HepG2 (cell line): ENCODE measurements at regions not wholly inside any gene's neighbourhood (a gene's known extent, or its start where the extent isn't known, plus 50 kb on each side); places are given as distances from the start of the nearest gene placed in this dataset.

Experiments used
- ATAC-seq: fragments of 200-7000 bp; cut with Tn5 transposase; 3 replicates; pipeline ENCODE4 v1.9.1; 2020; ENCODE audit warnings: mild to moderate bottlenecking, moderate library complexity
- BruUV-seq: library from RNA; stranded (reverse); fragments of 400-500 nt; replicated peaks from 2 replicates; lab custom pipeline; 2021; lab: Mats Ljungman, UMichigan
- CTCF ChIA-PET: fragments of 300-600 bp; formaldehyde crosslinking; extraction: SDS; loops from one replicate; lab custom pipeline; 2021; ENCODE audit warnings: low total read pairs, inconsistent platforms, low intra/inter-chr PET ratio; lab: Yijun Ruan, JAX
- POLR2A ChIA-PET: fragments of 350-600 bp; sonication (Branson Sonifier 250); formaldehyde crosslinking; loops from one replicate; lab custom pipeline; 2020; ENCODE audit warnings: antibody characterized with exemption, inconsistent platforms; lab: Yijun Ruan, JAX
- DNase-seq: peaks from one replicate; pipeline ENCODE4 v3.0.0-alpha.2; 2015; ENCODE audit warnings: low spot score
- FAIRE-seq: peaks from 3 replicates; lab custom pipeline; 2011; peaks lifted over from hg19 to GRCh38; lab: Jason Lieb, UNC
- H2AFZ ChIP-seq: one replicate; pipeline ENCODE4 v1.6.1; 2011; ENCODE audit warnings: low read length, inconsistent platforms
- H3K27ac ChIP-seq: fragments of 300-600 bp; 3 replicates; pipeline ENCODE4 v1.8.0; 2011; ENCODE audit warnings: mixed run types, mild to moderate bottlenecking, mixed read lengths, low read length, inconsistent platforms; ENCODE audit not compliant: insufficient read depth; ENCODE audit errors: extremely low read length
- H3K27me3 ChIP-seq, 2 experiments: fragments of 200-600 bp in 1 of 2; 2 replicates in 1 of 2; 3 replicates in 1 of 2; pipeline versions ENCODE4 v1.6.0 to v1.8.0; 2011; ENCODE audit warnings: low read length in 2 of 2, mild to moderate bottlenecking in 2 of 2, moderate library complexity in 2 of 2, inconsistent platforms in 1 of 2; ENCODE audit not compliant: insufficient read depth in 2 of 2, control insufficient read depth in 1 of 2
- H3K36me3 ChIP-seq, 2 experiments: fragments of 200-600 bp in 1 of 2; replicated peaks in 1 of 2; 2 replicates in 1 of 2; 3 replicates in 1 of 2; pipeline versions ENCODE4 v1.5.1 to v1.8.0; 2011; ENCODE audit warnings: low read length in 2 of 2, inconsistent platforms in 1 of 2; ENCODE audit not compliant: insufficient read depth in 2 of 2, control insufficient read depth in 1 of 2
- H3K4me1 ChIP-seq: 2 replicates; pipeline ENCODE4 v1.5.1; 2012; ENCODE audit warnings: low read length, inconsistent platforms; ENCODE audit not compliant: insufficient read depth
- H3K4me2 ChIP-seq: 2 replicates; pipeline ENCODE4 v1.6.0; 2011; ENCODE audit warnings: low read depth, low read length, inconsistent platforms
- H3K4me3 ChIP-seq, 3 experiments: fragments of 200-600 bp in 1 of 3; sonication (generic), shearing (Covaris generic) in 1 of 3; replicated peaks in 1 of 3; 2 replicates each; pipeline ENCODE4 v1.5.1; 2011 to 2016; ENCODE audit warnings: low read length in 3 of 3, inconsistent platforms in 2 of 3, low read depth in 2 of 3, mild to moderate bottlenecking in 2 of 3, control low read depth in 1 of 3, mixed read lengths in 1 of 3; ENCODE audit not compliant: insufficient read depth in 1 of 3
- H3K79me2 ChIP-seq: one replicate; pipeline ENCODE4 v1.6.1; 2011; ENCODE audit warnings: low read length, inconsistent platforms; ENCODE audit not compliant: insufficient read depth
- H3K9ac ChIP-seq: 2 replicates; pipeline ENCODE4 v1.6.0; 2011; ENCODE audit warnings: mild to moderate bottlenecking, low read depth, low read length, inconsistent platforms; ENCODE audit not compliant: insufficient read depth
- H3K9me3 ChIP-seq: 2 replicates; pipeline ENCODE4 v1.5.1; 2012; ENCODE audit warnings: mild to moderate bottlenecking, low read length
- H4K20me1 ChIP-seq: 2 replicates; pipeline ENCODE4 v1.6.0; 2011; ENCODE audit warnings: inconsistent platforms, mild to moderate bottlenecking, low read length, moderate library complexity; ENCODE audit not compliant: insufficient read depth
- CENPBD1 ChIP-seq: sonication (generic); formaldehyde crosslinking; IDR thresholded peaks from 2 replicates; pipeline ENCODE4 v1.8.0; 2022; ENCODE audit warnings: missing genetic modification reagents, low read depth, mild to moderate bottlenecking, borderline replicate concordance
- FOXO1 ChIP-seq: sonication (generic); formaldehyde crosslinking; IDR thresholded peaks from 2 replicates; pipeline ENCODE4 v1.4.0; 2020; ENCODE audit warnings: missing genetic modification reagents
- FOXP4 ChIP-seq: sonication (generic); formaldehyde crosslinking; IDR thresholded peaks from 2 replicates; pipeline ENCODE4 v1.4.0; 2020; ENCODE audit warnings: missing genetic modification reagents
- RNF219 ChIP-seq: sonication (generic); formaldehyde crosslinking; IDR thresholded peaks from 2 replicates; pipeline ENCODE4 v1.5.0; 2020; ENCODE audit warnings: mild to moderate bottlenecking, missing genetic modification reagents
- YEATS2 ChIP-seq: sonication (generic); formaldehyde crosslinking; IDR thresholded peaks from 2 replicates; pipeline ENCODE4 v1.4.0; 2020; ENCODE audit warnings: missing genetic modification reagents, borderline replicate concordance
- ZFP90 ChIP-seq: sonication (generic); formaldehyde crosslinking; IDR thresholded peaks from 2 replicates; pipeline ENCODE4 v1.8.0; 2022; ENCODE audit warnings: missing genetic modification reagents, mild to moderate bottlenecking, inconsistent platforms, borderline replicate concordance
- ZMAT3 ChIP-seq: sonication (generic); formaldehyde crosslinking; conservative IDR thresholded peaks from 2 replicates; pipeline ENCODE4 v1.7.0; 2021; ENCODE audit warnings: missing genetic modification reagents
- ZNF12 ChIP-seq: sonication (generic); formaldehyde crosslinking; IDR thresholded peaks from 2 replicates; pipeline ENCODE4 v1.5.0; 2020; ENCODE audit warnings: missing genetic modification reagents
- ZNF383 ChIP-seq: sonication (generic); formaldehyde crosslinking; IDR thresholded peaks from 2 replicates; pipeline ENCODE4 v1.4.0; 2020; ENCODE audit warnings: missing genetic modification reagents, mild to moderate bottlenecking, borderline replicate concordance
- ZNF709 ChIP-seq: sonication (generic); formaldehyde crosslinking; IDR thresholded peaks from 2 replicates; pipeline ENCODE4 v1.5.0; 2020; ENCODE audit warnings: mild to moderate bottlenecking, missing genetic modification reagents
- WGBS: methylation state at CpG from one replicate; pipeline ENCODE4 v1.1.6; 2017; ENCODE audit warnings: low lambda C conversion rate; 5-methylcytosine and 5-hydroxymethylcytosine counted together
- in situ Hi-C: cut with HindIII; loops from 2 replicates; pipeline ENCODE4 v1.10.0; 2017; ENCODE audit warnings: low pct_unique_long_range_greater_than_20kb; ENCODE audit not compliant: extremely low pct_ligation_motif_present
- intact Hi-C: fragments of 100-400 bp; cut with micrococcal nuclease; formaldehyde crosslinking; loops from one replicate; pipeline ENCODE4 v1.10.0; 2022; ENCODE audit not compliant: unreplicated experiment

GRCh38 chr1:87428367-87428766, 99.7 kb downstream of the LMO4 start:
- TF ChIP-seq FOXO1 = no peak
- TF ChIP-seq FOXP4 = no peak
- no peak for TF ChIP-seq ZNF383 (CRISPR knock-in tag)
- no peak for TF ChIP-seq RNF219
- no peak for TF ChIP-seq ZNF12 (CRISPR knock-in tag)
- TF ChIP-seq ZNF709 (CRISPR knock-in tag) = no peak
- no peak for TF ChIP-seq ZMAT3 (CRISPR knock-in tag)
- no peak for TF ChIP-seq CENPBD1 (CRISPR knock-in tag)
- no peak for TF ChIP-seq ZFP90 (CRISPR knock-in tag)
- TF ChIP-seq YEATS2 (CRISPR knock-in tag) = no peak
- Histone ChIP-seq H3K9ac (no peak overlapping the region), H3K36me3 (no peaks in the 10 kb centered on the region), H3K4me2 (no peak overlapping the region), H3K4me1 (no peaks in the 10 kb centered on the region), H3K27ac (no peak overlapping the region), H2AFZ (no peak overlapping the region), H3K79me2 (no peaks in the 10 kb centered on the region), H3K9me3 (no peaks in the 10 kb centered on the region), H4K20me1 (no peaks in the 10 kb centered on the region), H3K27me3 (no peaks in the 10 kb centered on the region), H3K4me3 (no peak overlapping the region)
- WGBS = 6% methylated on average over 3 of the region's 3 CpGs
- ChIA-PET POLR2A (interaction anchor here (0.6 kb wide), 1 partner anchor 94 kb away, joined by 3 read pairs; no protein-coding TSS in a partner anchor), CTCF (no interaction called here)
- BruUV-seq = no TSS peak
- ATAC-seq (no peak), DNase-seq (no peak), FAIRE-seq (no peak)
- intact Hi-C loops = no loop called here
- in situ Hi-C loops = no loop called here
